ENCODE measurements at regions not wholly inside any gene's neighbourhood (a gene's known extent, or its start where the extent isn't known, plus 50 kb on each side); places are given as distances from the start of the nearest gene placed in this dataset.

DNA sequence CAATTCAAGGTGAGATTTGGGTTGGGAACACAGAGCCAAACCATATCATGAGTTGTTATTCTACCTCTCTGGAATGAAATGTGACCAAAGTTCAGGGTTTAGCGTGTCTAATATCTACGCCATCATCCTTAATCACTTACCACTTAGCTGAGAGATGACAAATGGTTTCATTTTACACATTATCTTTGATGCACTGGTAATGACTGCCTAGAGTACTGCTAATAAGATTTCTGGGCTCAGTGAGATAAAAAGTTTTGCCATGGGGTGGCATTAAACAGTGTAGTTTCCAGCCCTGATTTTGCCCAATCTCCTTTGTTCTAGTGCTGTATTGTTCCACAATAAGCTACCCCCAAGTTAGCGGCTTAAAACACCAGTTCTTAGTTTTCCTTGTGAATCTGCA, 367.2 kb downstream of the MLLT3 start:
- TF ChIP-seq, protein P1, sequence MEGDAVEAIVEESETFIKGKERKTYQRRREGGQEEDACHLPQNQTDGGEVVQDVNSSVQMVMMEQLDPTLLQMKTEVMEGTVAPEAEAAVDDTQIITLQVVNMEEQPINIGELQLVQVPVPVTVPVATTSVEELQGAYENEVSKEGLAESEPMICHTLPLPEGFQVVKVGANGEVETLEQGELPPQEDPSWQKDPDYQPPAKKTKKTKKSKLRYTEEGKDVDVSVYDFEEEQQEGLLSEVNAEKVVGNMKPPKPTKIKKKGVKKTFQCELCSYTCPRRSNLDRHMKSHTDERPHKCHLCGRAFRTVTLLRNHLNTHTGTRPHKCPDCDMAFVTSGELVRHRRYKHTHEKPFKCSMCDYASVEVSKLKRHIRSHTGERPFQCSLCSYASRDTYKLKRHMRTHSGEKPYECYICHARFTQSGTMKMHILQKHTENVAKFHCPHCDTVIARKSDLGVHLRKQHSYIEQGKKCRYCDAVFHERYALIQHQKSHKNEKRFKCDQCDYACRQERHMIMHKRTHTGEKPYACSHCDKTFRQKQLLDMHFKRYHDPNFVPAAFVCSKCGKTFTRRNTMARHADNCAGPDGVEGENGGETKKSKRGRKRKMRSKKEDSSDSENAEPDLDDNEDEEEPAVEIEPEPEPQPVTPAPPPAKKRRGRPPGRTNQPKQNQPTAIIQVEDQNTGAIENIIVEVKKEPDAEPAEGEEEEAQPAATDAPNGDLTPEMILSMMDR (IDR thresholded peaks at IDR 0.05): no peak
- Histone ChIP-seq H3K4me1 (ENCODE audit: control insufficient read depth in 1 of 2, insufficient read depth in 1 of 2, low read depth in 1 of 2, low read length in 1 of 2) (peaks cover 0 to 11% of the 10 kb centered on the region in 2 experiments), H3K9me3 (no peaks in the 10 kb centered on the region), H3K27me3 (no peaks in the 10 kb centered on the region), H3K36me3 (no peaks in the 10 kb centered on the region), H3K27ac (no peak overlapping the region), H3K4me3 (ENCODE audit: low read depth in 1 of 2, low read length in 1 of 2) (no peak overlapping the region)

DNA sequence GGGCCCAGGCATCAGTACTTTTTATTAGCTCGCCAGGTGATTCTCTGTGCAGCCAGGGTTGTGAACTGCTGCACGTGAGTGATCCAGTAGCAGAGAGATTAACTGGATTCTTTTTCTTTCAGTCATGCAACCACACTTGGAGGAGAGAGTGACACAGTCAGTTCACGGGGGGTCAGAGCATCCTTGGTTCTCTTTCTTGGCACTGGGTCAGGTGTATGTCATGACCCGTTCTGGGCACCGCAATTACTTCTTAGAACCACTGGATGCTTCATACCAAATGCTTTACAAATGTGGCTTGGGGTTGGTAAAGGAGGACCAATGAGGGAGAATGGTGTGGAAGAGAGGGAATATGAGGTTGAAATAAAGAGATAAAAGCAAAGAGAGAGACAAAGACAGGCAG, 368.7 kb downstream of the MLLT3 start:
- Histone ChIP-seq H3K4me3 (ENCODE audit: low read depth in 1 of 2, low read length in 1 of 2) (no peak overlapping the region), H3K27me3 (no peaks in the 10 kb centered on the region), H3K27ac (no peak overlapping the region), H3K36me3 (no peaks in the 10 kb centered on the region), H3K9me3 (no peaks in the 10 kb centered on the region), H3K4me1 (ENCODE audit: control insufficient read depth in 1 of 2, insufficient read depth in 1 of 2, low read depth in 1 of 2, low read length in 1 of 2) (peaks cover 0 to 11% of the 10 kb centered on the region in 2 experiments)
- TF ChIP-seq, protein P1 (IDR thresholded peaks at IDR 0.05): no peak

DNA sequence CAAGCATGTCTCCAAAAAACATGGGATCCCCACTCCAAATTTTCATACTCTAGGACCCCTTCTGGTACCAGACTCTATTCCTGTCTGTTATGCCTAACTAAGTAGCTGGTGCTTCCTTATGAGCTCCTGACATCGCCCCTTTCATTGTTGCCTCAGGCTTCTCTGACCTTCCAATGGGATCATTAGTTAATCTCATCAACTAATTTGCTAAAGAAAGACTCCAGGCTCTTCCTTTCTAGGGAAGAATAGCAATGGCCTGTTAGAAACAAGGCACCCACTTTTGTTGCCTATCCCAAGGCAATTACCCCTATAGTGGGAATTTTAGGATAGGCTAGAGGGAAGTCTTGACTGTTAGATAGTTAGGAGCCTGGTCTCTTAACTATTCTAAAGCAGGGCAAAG, 369.5 kb downstream of the MLLT3 start:
- Histone ChIP-seq H3K27ac (no peak overlapping the region), H3K4me1 (ENCODE audit: control insufficient read depth in 1 of 2, insufficient read depth in 1 of 2, low read depth in 1 of 2, low read length in 1 of 2) (peaks cover 0 to 11% of the 10 kb centered on the region in 2 experiments), H3K9me3 (no peaks in the 10 kb centered on the region), H3K36me3 (no peaks in the 10 kb centered on the region), H3K27me3 (no peaks in the 10 kb centered on the region), H3K4me3 (ENCODE audit: low read depth in 1 of 2, low read length in 1 of 2) (no peak overlapping the region)
- TF ChIP-seq, protein P1 (IDR thresholded peaks at IDR 0.05): no peak

DNA sequence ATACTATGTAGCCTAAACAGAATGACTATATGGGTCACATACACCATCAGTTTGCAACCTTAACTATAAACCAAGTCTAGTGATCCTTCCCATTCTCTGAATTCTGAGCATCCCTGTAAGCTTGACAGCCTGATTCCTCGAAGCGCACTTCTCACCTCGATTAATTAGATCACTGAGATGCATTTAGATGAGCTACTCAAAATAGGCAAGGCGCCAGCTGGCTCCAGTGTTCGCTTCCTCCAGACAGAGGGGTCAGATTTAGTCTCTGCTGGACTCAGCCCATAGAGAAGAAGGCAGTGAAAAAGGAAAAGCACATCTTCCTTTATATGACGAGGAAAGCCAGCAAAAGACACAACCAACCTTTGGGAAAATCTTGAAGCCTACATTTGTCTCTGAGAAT, 371.5 kb downstream of the MLLT3 start:
- TF ChIP-seq, protein P1 (IDR thresholded peaks at IDR 0.05): no peak
- Histone ChIP-seq H3K4me3 (ENCODE audit: low read depth in 1 of 2, low read length in 1 of 2) (no peak overlapping the region), H3K4me1 (ENCODE audit: control insufficient read depth in 1 of 2, insufficient read depth in 1 of 2, low read depth in 1 of 2, low read length in 1 of 2) (peaks cover 0 to 3% of the 10 kb centered on the region in 2 experiments), H3K27me3 (no peaks in the 10 kb centered on the region), H3K9me3 (no peaks in the 10 kb centered on the region), H3K36me3 (no peaks in the 10 kb centered on the region), H3K27ac (no peak overlapping the region)

DNA sequence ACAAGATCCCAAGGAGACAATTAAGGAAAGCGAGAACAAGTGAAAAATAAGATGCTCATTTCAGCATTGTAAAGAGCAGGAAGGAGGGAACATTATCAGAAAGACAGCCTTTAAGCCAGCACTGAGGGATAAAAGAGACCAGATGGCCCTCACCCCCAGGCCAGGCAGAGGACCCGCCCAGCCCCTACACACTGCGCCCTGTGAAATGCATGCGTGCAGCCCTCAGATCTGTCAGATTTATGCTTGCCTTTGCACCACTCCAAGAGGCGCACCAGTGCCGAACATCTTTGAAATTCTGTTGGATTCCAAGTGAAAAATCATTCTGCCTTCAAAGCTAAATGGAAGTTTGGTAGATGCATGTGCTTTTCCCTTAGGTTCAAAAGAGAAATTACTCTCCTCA, 378.0 kb downstream of the MLLT3 start:
- peaks cover 28 to 39% of the 10 kb centered on the region in 2 experiments for H3K4me1 ChIP-seq (ENCODE audit: control insufficient read depth in 1 of 2, insufficient read depth in 1 of 2, low read depth in 1 of 2, low read length in 1 of 2)
- no peaks in the 10 kb centered on the region for H3K27me3 ChIP-seq
- no peaks in the 10 kb centered on the region for H3K36me3 ChIP-seq
- H3K4me3 ChIP-seq (ENCODE audit: low read depth in 1 of 2, low read length in 1 of 2): peak overlapping the region in 1 of 2 experiments; percentile 17
- H3K27ac ChIP-seq: peak overlapping the region; percentile 75
- no peaks in the 10 kb centered on the region for H3K9me3 ChIP-seq
- TF ChIP-seq, protein P1 (IDR thresholded peaks at IDR 0.05): no peak

DNA sequence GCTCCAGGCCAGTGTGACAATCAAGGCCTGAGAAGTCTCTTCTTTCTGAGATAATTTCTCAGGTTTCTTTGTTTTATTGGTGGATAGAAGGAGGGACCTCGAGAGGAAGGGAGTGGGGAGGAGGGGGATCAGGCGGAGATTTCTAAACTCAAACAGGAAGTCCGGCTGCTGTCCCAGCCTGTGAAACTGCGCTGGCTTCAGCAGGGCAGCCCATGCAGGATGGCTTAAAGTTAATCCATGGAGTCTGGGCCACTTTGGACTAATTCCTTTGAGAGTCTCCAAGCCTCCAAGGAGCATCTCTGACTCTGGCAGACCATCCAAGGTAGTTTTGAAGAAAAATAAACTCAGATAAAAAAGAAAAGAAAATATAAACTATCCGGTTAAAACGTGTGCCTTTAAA, 378.5 kb downstream of the MLLT3 start:
- Histone ChIP-seq H3K4me1 (ENCODE audit: control insufficient read depth in 1 of 2, insufficient read depth in 1 of 2, low read depth in 1 of 2, low read length in 1 of 2) (peaks cover 28 to 39% of the 10 kb centered on the region in 2 experiments), H3K36me3 (no peaks in the 10 kb centered on the region), H3K9me3 (no peaks in the 10 kb centered on the region), H3K4me3 (ENCODE audit: low read depth in 1 of 2, low read length in 1 of 2) (peak overlapping the region in 1 of 2 experiments; percentile 17), H3K27ac (peak overlapping the region; percentile 75), H3K27me3 (no peaks in the 10 kb centered on the region)
- TF ChIP-seq, protein P1 (IDR thresholded peaks at IDR 0.05): no peak
